ENCODE measurements at regions not wholly inside any gene's neighbourhood (a gene's known extent, or its start where the extent isn't known, plus 50 kb on each side); places are given as distances from the start of the nearest gene placed in this dataset.

DNA sequence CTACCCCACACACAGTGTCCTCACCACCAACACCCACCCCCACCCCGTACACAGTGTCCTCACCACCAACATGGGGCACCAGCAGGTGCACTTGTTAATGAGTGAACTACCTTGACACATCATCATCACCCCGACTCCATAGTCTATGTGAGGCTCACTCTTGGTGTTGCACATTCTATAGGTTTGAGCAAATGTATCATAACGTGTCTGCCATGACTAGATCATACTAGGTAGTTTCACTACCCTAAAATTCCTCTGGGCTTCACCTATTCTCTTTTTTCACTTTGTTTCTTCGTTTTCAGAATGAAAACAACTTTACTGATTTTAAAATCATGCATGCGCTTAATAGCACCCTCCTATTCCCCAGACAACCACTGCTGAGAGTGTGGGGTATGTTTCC, 102.6 kb upstream of the SLC6A6 start:
- TF ChIP-seq, protein P1, sequence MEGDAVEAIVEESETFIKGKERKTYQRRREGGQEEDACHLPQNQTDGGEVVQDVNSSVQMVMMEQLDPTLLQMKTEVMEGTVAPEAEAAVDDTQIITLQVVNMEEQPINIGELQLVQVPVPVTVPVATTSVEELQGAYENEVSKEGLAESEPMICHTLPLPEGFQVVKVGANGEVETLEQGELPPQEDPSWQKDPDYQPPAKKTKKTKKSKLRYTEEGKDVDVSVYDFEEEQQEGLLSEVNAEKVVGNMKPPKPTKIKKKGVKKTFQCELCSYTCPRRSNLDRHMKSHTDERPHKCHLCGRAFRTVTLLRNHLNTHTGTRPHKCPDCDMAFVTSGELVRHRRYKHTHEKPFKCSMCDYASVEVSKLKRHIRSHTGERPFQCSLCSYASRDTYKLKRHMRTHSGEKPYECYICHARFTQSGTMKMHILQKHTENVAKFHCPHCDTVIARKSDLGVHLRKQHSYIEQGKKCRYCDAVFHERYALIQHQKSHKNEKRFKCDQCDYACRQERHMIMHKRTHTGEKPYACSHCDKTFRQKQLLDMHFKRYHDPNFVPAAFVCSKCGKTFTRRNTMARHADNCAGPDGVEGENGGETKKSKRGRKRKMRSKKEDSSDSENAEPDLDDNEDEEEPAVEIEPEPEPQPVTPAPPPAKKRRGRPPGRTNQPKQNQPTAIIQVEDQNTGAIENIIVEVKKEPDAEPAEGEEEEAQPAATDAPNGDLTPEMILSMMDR (conservative IDR thresholded peaks at IDR 0.05; ENCODE audit: low read depth, low read length): no peak
- TF ChIP-seq MAFK (IDR thresholded peaks at IDR 0.05; ENCODE audit: low read depth, low read length) (no peak), FOS (IDR thresholded peaks at IDR 0.05; ENCODE audit: low read depth, low read length) (no peak), MAZ (IDR thresholded peaks at IDR 0.05; ENCODE audit: borderline replicate concordance, low read depth, low read length) (no peak), CEBPB (IDR thresholded peaks at IDR 0.05; ENCODE audit: low read depth, low read length) (no peak), SMC3 (IDR thresholded peaks at IDR 0.05; ENCODE audit: low read depth, low read length) (no peak), NFE2L2 (IDR thresholded peaks at IDR 0.05; ENCODE audit: low read depth, low read length) (no peak), RCOR1 (IDR thresholded peaks at IDR 0.05; ENCODE audit: insufficient replicate concordance, low read length) (no peak), BHLHE40 (IDR thresholded peaks at IDR 0.05; ENCODE audit: low read depth, low read length) (no peak)
- TF ChIP-seq, protein P2, sequence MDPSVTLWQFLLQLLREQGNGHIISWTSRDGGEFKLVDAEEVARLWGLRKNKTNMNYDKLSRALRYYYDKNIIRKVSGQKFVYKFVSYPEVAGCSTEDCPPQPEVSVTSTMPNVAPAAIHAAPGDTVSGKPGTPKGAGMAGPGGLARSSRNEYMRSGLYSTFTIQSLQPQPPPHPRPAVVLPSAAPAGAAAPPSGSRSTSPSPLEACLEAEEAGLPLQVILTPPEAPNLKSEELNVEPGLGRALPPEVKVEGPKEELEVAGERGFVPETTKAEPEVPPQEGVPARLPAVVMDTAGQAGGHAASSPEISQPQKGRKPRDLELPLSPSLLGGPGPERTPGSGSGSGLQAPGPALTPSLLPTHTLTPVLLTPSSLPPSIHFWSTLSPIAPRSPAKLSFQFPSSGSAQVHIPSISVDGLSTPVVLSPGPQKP (IDR thresholded peaks at IDR 0.05; ENCODE audit: borderline replicate concordance, low read depth, low read length): no peak
- TF ChIP-seq, protein P3, sequence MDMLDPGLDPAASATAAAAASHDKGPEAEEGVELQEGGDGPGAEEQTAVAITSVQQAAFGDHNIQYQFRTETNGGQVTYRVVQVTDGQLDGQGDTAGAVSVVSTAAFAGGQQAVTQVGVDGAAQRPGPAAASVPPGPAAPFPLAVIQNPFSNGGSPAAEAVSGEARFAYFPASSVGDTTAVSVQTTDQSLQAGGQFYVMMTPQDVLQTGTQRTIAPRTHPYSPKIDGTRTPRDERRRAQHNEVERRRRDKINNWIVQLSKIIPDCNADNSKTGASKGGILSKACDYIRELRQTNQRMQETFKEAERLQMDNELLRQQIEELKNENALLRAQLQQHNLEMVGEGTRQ (IDR thresholded peaks at IDR 0.05; ENCODE audit: low read depth, low read length): no peak
- no peak overlapping the region for H3K14ac ChIP-seq (replicated peaks; ENCODE audit: low read depth, low read length)
- dilution Hi-C loops (cut with HindIII; ENCODE audit: low sequenced_read_pairs, unreplicated experiment): no loop called here
- no peaks in the 10 kb centered on the region for H4K20me1 ChIP-seq (ENCODE audit: insufficient read depth, low read length)
- no peak overlapping the region for H2AK9ac ChIP-seq (replicated peaks; ENCODE audit: low read depth, low read length, poor library complexity)
- no peak overlapping the region for H3K56ac ChIP-seq (ENCODE audit: extremely low read depth, insufficient read depth, low read length)
- CTCF ChIA-PET: interaction anchor here (0.6 kb wide), 3 partner anchors 17 to 622 kb away, joined by 3 to 6 read pairs (median 5); no protein-coding TSS in a partner anchor
- DNase-seq: no peak
- H2AFZ ChIP-seq (replicated peaks; ENCODE audit: low read length, poor library complexity): no peak overlapping the region
- POLR2A ChIA-PET (ENCODE audit: unreplicated experiment): no interaction called here
- no TSS peak for BruUV-seq (replicated peaks)
- in situ Hi-C loops (cut with MboI; ENCODE audit: low sequenced_read_pairs): no loop called here
- no peak overlapping the region for H3K4me2 ChIP-seq (ENCODE audit: low read depth, low read length)
- no peak overlapping the region for H3K4ac ChIP-seq (ENCODE audit: low read depth, low read length)
- no peaks in the 10 kb centered on the region for H3K9me3 ChIP-seq (ENCODE audit: control insufficient read depth, insufficient read depth, low read length)
- no peak overlapping the region for H4K8ac ChIP-seq (ENCODE audit: low read depth in 2 of 2, low read length in 2 of 2)
- H2AK5ac ChIP-seq (ENCODE audit: low read depth, low read length): no peak overlapping the region
- H3K27ac ChIP-seq (ENCODE audit: insufficient read depth, low read length): no peak overlapping the region
- intact Hi-C loops (cut with micrococcal nuclease): no loop called here
- no peak overlapping the region for H2BK20ac ChIP-seq (ENCODE audit: low read depth, low read length)
- no peak overlapping the region for H2BK5ac ChIP-seq (ENCODE audit: low read depth, low read length, poor library complexity, severe bottlenecking)
- no peak overlapping the region for H2BK120ac ChIP-seq (ENCODE audit: low read depth, low read length)
- no peaks in the 10 kb centered on the region for H3K36me3 ChIP-seq (ENCODE audit: control insufficient read depth, insufficient read depth, low read length)
- H4K5ac ChIP-seq (ENCODE audit: low read depth, low read length): no peak overlapping the region
- no peak overlapping the region for H3K4me3 ChIP-seq (ENCODE audit: insufficient read depth, low read depth, low read length)
- peaks cover 12% of the 10 kb centered on the region; the same call in 1 of the 2 replicates for H3K4me1 ChIP-seq (ENCODE audit: control insufficient read depth, insufficient read depth, low read length)
- peaks cover 17% of the 10 kb centered on the region for H3K27me3 ChIP-seq (ENCODE audit: control insufficient read depth, insufficient read depth, low read length)
- no peak overlapping the region for H3K18ac ChIP-seq (ENCODE audit: low read depth, low read length)
- no peak overlapping the region for H3K23ac ChIP-seq (ENCODE audit: low read depth, low read length)
- 100% methylated on average over 1 of the region's 5 CpGs; no CpG with 5 or more reads in 1 of the 2 experiments for WGBS, 2 experiments (ENCODE audit: extremely low coverage in 2 of 2, insufficient read length in 1 of 2)
- ATAC-seq (ENCODE audit: low read depth): no peak
- no peak overlapping the region for H4K91ac ChIP-seq (ENCODE audit: insufficient read depth, low read depth, low read length)
- H3K9me1 ChIP-seq (ENCODE audit: insufficient read depth, low read length): no peaks in the 10 kb centered on the region; the same call in 1 of the 2 replicates
- H2BK15ac ChIP-seq (ENCODE audit: low read depth, low read length): no peak overlapping the region
- H3K79me1 ChIP-seq (ENCODE audit: low read depth in 1 of 2, low read length in 2 of 2): no peaks in the 10 kb centered on the region
- no peak overlapping the region for H3K9ac ChIP-seq (ENCODE audit: low read depth, low read length)
